Uterus (tissue), 3 donors: ENCODE measurements at regions not wholly inside any gene's neighbourhood (a gene's known extent, or its start where the extent isn't known, plus 50 kb on each side); places are given as distances from the start of the nearest gene placed in this dataset.

Source experiments
- DNase-seq, 2 donors: peaks; one replicate each; pipeline ENCODE4 v3.0.0-alpha.2; 2019 to 2020
- H3K27ac ChIP-seq, 2 donors: fragments of 200-600 bp; sonication (generic); 1 replicate in 1 of 2; 2 replicates in 1 of 2; pipeline ENCODE4 v1.5.1; 2016 to 2018
- H3K27me3 ChIP-seq, 2 donors: fragments of 200-600 bp; sonication (generic); one replicate each; pipeline ENCODE4 v1.5.1; 2018 to 2019; ENCODE audit warnings: control low read depth in 1 of 2
- H3K36me3 ChIP-seq, 2 donors: fragments of 200-600 bp; sonication (generic); one replicate each; pipeline ENCODE4 v1.5.1; 2019; ENCODE audit warnings: control low read depth in 1 of 2
- H3K4me1 ChIP-seq, 2 donors: fragments of 200-600 bp; sonication (generic); one replicate each; pipeline ENCODE4 v1.5.1; 2018 to 2019; ENCODE audit warnings: control low read depth in 1 of 2
- H3K4me3 ChIP-seq, 2 donors: fragments of 200-600 bp; sonication (generic); 1 replicate in 1 of 2; 2 replicates in 1 of 2; pipeline ENCODE4 v1.5.1; 2018 to 2019; ENCODE audit warnings: mild to moderate bottlenecking in 1 of 2
- H3K9me3 ChIP-seq, 2 donors: fragments of 200-600 bp; sonication (generic); one replicate each; pipeline ENCODE4 v1.5.1; 2019; ENCODE audit warnings: control low read depth in 1 of 2
- POLR2A ChIP-seq, 2 donors: fragments of 450-650 bp; IDR thresholded peaks; one replicate each; pipeline ENCODE4 v1.6.1; 2016; ENCODE audit warnings: antibody characterized with exemption in 2 of 2, mild to moderate bottlenecking in 1 of 2, moderate library complexity in 1 of 2
- intact Hi-C: fragments of 100-400 bp; cut with DNase I; formaldehyde crosslinking; loops from one replicate; pipeline ENCODE4 v1.15.1; 2023; ENCODE audit warnings: low total_unique reads
- TF ChIP-seq, protein P1 (sequence below), 4 experiments: fragments of 200-600 bp in 2 of 4; fragments of 450-650 bp in 2 of 4; sonication (generic) in 2 of 4; IDR thresholded peaks; one replicate each; pipeline ENCODE4 v1.5.1; 2016 to 2019; ENCODE audit warnings: antibody characterized with exemption in 4 of 4, mild to moderate bottlenecking in 2 of 4, moderate library complexity in 1 of 4
- donor health status: DM: yes; HTN: yes; CAD: no.

- Histone ChIP-seq H3K9me3 (no peaks in the 10 kb centered on the region), H3K4me3 (no peak overlapping the region), H3K4me1 (no peaks in the 10 kb centered on the region), H3K27ac (no peak overlapping the region), H3K27me3 (no peaks in the 10 kb centered on the region), H3K36me3 (no peaks in the 10 kb centered on the region)
- intact Hi-C loops, result no loop called here
- TF ChIP-seq, protein P1, sequence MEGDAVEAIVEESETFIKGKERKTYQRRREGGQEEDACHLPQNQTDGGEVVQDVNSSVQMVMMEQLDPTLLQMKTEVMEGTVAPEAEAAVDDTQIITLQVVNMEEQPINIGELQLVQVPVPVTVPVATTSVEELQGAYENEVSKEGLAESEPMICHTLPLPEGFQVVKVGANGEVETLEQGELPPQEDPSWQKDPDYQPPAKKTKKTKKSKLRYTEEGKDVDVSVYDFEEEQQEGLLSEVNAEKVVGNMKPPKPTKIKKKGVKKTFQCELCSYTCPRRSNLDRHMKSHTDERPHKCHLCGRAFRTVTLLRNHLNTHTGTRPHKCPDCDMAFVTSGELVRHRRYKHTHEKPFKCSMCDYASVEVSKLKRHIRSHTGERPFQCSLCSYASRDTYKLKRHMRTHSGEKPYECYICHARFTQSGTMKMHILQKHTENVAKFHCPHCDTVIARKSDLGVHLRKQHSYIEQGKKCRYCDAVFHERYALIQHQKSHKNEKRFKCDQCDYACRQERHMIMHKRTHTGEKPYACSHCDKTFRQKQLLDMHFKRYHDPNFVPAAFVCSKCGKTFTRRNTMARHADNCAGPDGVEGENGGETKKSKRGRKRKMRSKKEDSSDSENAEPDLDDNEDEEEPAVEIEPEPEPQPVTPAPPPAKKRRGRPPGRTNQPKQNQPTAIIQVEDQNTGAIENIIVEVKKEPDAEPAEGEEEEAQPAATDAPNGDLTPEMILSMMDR (IDR thresholded peaks at IDR 0.05), result no peak
- TF ChIP-seq POLR2A (IDR thresholded peaks at IDR 0.05), result no peak
- no peak for DNase-seq
Observed at GRCh38 chr13:87925006-87925405, 253.8 kb downstream of the SLITRK5 start.

GRCh38 chr13:87940776-87941175 lies 269.6 kb downstream of the SLITRK5 start:
- Histone ChIP-seq H3K4me3 (no peak overlapping the region), H3K27ac (no peak overlapping the region), H3K9me3 (no peaks in the 10 kb centered on the region), H3K27me3 (peaks cover 0 to 11% of the 10 kb centered on the region in 2 donors), H3K36me3 (peaks cover 0 to 3% of the 10 kb centered on the region in 2 donors), H3K4me1 (no peaks in the 10 kb centered on the region)
- intact Hi-C loops, result no loop called here
- DNase-seq, result no peak
- TF ChIP-seq POLR2A (IDR thresholded peaks at IDR 0.05), result no peak
- TF ChIP-seq, protein P1 (IDR thresholded peaks at IDR 0.05), result no peak

DNA sequence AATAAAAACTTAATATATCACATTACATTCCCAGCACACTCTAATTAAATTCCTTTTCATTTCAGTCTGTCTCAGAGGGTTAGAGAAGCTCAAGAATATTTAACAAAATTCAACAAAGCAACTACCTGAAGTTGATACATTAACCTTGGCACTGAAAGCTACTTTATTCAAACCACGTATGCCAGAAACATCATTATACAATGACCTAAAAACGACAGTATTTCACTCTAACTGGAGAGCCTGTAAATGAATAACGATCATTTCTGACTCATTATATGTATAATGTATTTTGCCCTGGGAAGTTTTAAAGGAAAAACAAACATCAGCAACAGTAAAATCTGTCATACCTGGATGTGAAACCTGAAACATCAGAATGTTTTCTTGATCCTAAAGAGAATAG lies 270.1 kb downstream of the SLITRK5 start:
- Histone ChIP-seq H3K36me3 (peaks cover 0 to 3% of the 10 kb centered on the region in 2 donors), H3K9me3 (no peaks in the 10 kb centered on the region), H3K27me3 (peaks cover 0 to 11% of the 10 kb centered on the region in 2 donors), H3K27ac (no peak overlapping the region), H3K4me1 (no peaks in the 10 kb centered on the region), H3K4me3 (no peak overlapping the region)
- intact Hi-C loops, result no loop called here
- no peak for TF ChIP-seq POLR2A (IDR thresholded peaks at IDR 0.05)
- TF ChIP-seq, protein P1 (IDR thresholded peaks at IDR 0.05), result no peak
- no peak for DNase-seq

- no peak overlapping the region for H3K27ac ChIP-seq
- H3K4me1 ChIP-seq, result no peaks in the 10 kb centered on the region
- no peak for DNase-seq
- no peaks in the 10 kb centered on the region for H3K9me3 ChIP-seq
- H3K27me3 ChIP-seq, result peaks cover 0 to 11% of the 10 kb centered on the region in 2 donors
- TF ChIP-seq POLR2A (IDR thresholded peaks at IDR 0.05), result no peak
- TF ChIP-seq, protein P1 (IDR thresholded peaks at IDR 0.05), result no peak
- intact Hi-C loops, result no loop called here
- H3K36me3 ChIP-seq, result no peaks in the 10 kb centered on the region
- no peak overlapping the region for H3K4me3 ChIP-seq
Observed at GRCh38 chr13:87942205-87942604, 271.0 kb downstream of the SLITRK5 start.

DNA sequence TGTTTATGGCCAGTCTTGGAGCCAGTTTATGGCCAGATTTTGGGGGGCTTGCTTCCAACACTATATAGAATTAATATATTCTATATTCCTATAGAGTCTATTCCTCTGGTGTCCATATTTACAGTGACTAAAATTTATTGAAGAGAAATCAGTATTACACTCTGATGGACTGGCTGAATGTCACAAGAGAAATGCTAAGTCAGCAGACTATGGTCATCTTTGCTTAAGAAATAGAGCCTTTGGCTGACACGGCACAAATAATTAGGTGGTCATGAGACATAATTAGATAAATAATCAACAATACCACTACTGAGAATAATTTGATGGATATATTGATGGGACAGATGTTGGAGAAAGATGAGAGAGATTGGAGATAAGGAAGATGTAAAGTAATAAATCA lies 272.9 kb downstream of the SLITRK5 start:
- peaks cover 0 to 2% of the 10 kb centered on the region in 2 donors for H3K27me3 ChIP-seq
- intact Hi-C loops, result no loop called here
- H3K4me3 ChIP-seq, result no peak overlapping the region
- DNase-seq, result no peak
- no peaks in the 10 kb centered on the region for H3K9me3 ChIP-seq
- TF ChIP-seq POLR2A (IDR thresholded peaks at IDR 0.05), result no peak
- TF ChIP-seq, protein P1 (IDR thresholded peaks at IDR 0.05), result no peak
- H3K4me1 ChIP-seq, result no peaks in the 10 kb centered on the region
- H3K36me3 ChIP-seq, result no peaks in the 10 kb centered on the region
- no peak overlapping the region for H3K27ac ChIP-seq
